ENCODE measurements at regions not wholly inside any gene's neighbourhood (a gene's known extent, or its start where the extent isn't known, plus 50 kb on each side); places are given as distances from the start of the nearest gene placed in this dataset.

- CTCF ChIA-PET = no interaction called here
Measured at GRCh38 chr16:35195173-35195863, 1735.9 kb downstream of the TP53TG3F start.

GRCh38 chr16:35195864-35196216 is 1736.4 kb downstream of the TP53TG3F start:
- no peak for TF ChIP-seq CTCF (IDR thresholded peaks at IDR 0.05; ENCODE audit: insufficient read depth, low read depth, low read length)
- Histone ChIP-seq H3K4me3 (ENCODE audit: low read depth, low read length) (no peak overlapping the region), H3K36me3 (ENCODE audit: control insufficient read depth, insufficient read depth, low read length) (no peaks in the 10 kb centered on the region), H3K27me3 (ENCODE audit: control insufficient read depth, insufficient read depth, low read length) (no peaks in the 10 kb centered on the region)
- ChIA-PET CTCF (no interaction called here), POLR2A (no interaction called here)
- no peak for DNase-seq (ENCODE audit: low read depth)

More at GRCh38 chr16:35195173-35195863, 1735.9 kb downstream of the TP53TG3F start:
- POLR2A ChIA-PET = no interaction called here
- DNase-seq (ENCODE audit: low read depth) = no peak
- TF ChIP-seq CTCF (IDR thresholded peaks at IDR 0.05; ENCODE audit: insufficient read depth, low read depth, low read length) = no peak
- H3K4me3 ChIP-seq (ENCODE audit: low read depth, low read length) = no peak overlapping the region
- no peaks in the 10 kb centered on the region for H3K27me3 ChIP-seq (ENCODE audit: control insufficient read depth, insufficient read depth, low read length)
- no peaks in the 10 kb centered on the region for H3K36me3 ChIP-seq (ENCODE audit: control insufficient read depth, insufficient read depth, low read length)

GRCh38 chr16:35196313-35196712 is 1736.9 kb downstream of the TP53TG3F start:
- POLR2A ChIA-PET = no interaction called here
- no peaks in the 10 kb centered on the region for H3K27me3 ChIP-seq (ENCODE audit: control insufficient read depth, insufficient read depth, low read length)
- CTCF ChIA-PET = no interaction called here
- H3K36me3 ChIP-seq (ENCODE audit: control insufficient read depth, insufficient read depth, low read length) = no peaks in the 10 kb centered on the region
- H3K4me3 ChIP-seq (ENCODE audit: low read depth, low read length) = no peak overlapping the region
- DNase-seq (ENCODE audit: low read depth) = no peak
- TF ChIP-seq CTCF (IDR thresholded peaks at IDR 0.05; ENCODE audit: insufficient read depth, low read depth, low read length) = no peak

GRCh38 chr16:35197656-35198055 is 1738.2 kb downstream of the TP53TG3F start:
- no peaks in the 10 kb centered on the region for H3K36me3 ChIP-seq (ENCODE audit: control insufficient read depth, insufficient read depth, low read length)
- no peak for DNase-seq (ENCODE audit: low read depth)
- no peaks in the 10 kb centered on the region for H3K27me3 ChIP-seq (ENCODE audit: control insufficient read depth, insufficient read depth, low read length)
- no peak overlapping the region for H3K4me3 ChIP-seq (ENCODE audit: low read depth, low read length)
- POLR2A ChIA-PET = no interaction called here
- no peak for TF ChIP-seq CTCF (IDR thresholded peaks at IDR 0.05; ENCODE audit: insufficient read depth, low read depth, low read length)
- CTCF ChIA-PET = no interaction called here

- H3K27me3 ChIP-seq (ENCODE audit: control insufficient read depth, insufficient read depth, low read length) = no peaks in the 10 kb centered on the region
- POLR2A ChIA-PET = no interaction called here
- no peak for DNase-seq (ENCODE audit: low read depth)
- H3K4me3 ChIP-seq (ENCODE audit: low read depth, low read length) = no peak overlapping the region
- no peaks in the 10 kb centered on the region for H3K36me3 ChIP-seq (ENCODE audit: control insufficient read depth, insufficient read depth, low read length)
- TF ChIP-seq CTCF (IDR thresholded peaks at IDR 0.05; ENCODE audit: insufficient read depth, low read depth, low read length) = no peak
- CTCF ChIA-PET = no interaction called here
Measured at GRCh38 chr16:35198223-35199199, 1739.1 kb downstream of the TP53TG3F start.
